ENCODE measurements at regions not wholly inside any gene's neighbourhood (a gene's known extent, or its start where the extent isn't known, plus 50 kb on each side); places are given as distances from the start of the nearest gene placed in this dataset.
"Not testable (repeated sequence)": the region's sequence is repeated elsewhere in the genome, so short reads cannot be mapped to it uniquely, and the experiment has no call there.

DNA sequence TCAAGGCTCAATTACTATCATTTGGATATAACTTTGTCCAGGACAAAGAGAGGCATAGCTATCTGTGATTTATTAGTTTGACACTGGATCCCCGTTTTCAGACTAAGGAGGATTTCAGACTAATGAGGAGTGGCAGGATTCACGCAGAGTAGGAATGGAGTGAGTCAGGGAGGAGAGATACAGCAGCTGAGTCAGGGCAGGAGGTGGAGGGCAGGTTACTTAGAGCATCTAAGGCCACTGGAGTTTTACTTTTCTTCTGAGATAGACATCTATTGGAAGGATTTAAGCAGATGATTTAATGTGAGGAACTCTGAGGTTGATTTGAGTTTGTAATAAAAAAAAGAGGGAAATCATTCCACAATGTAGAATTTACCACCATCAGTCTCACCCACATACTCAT is 110.6 kb downstream of the RPIA start:
- not testable (repeated sequence) for H3K27me3 Mint-ChIP-seq (ENCODE audit: low read depth, poor library complexity); H3K36me3 Mint-ChIP-seq (ENCODE audit: low read depth); H3K4me3 Mint-ChIP-seq; DNase-seq; H3K4me1 Mint-ChIP-seq; H3K27ac Mint-ChIP-seq
- peaks cover 36% of the 10 kb centered on the region for H3K9me3 Mint-ChIP-seq

DNA sequence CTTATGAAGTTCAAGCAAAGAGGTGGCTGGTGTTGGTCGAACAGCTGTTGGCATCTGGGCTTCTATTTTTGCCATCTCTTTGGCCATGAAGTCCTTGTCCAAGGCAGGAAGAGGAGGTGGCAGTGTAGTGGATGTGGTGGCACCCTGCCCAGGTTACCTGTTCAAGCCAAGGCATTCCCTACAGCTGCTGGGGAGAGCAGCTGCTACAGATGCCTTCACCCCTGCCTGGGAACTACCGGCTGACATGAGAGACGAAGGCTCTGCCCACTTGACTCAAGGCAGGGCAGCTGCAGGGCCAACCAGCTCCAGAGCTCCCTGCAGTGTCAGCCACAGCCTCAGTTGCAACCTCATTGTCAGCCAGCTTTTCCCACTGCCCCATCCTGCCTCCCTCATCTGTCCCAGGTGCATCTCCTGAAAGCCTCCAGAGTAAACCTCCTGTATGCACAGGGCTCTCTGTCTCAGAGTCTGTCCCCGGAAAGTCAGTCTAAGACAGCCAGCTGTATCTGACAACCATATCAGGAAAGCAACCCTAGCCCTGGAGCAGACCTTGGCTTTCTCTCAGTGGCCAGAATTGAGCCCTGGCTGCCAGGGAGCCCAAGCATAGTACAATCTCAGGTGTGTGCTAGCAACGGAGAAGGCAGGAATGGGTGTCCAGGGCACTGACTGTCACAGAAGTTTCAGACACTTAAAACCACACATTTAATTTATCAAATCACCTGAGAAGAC is 115.9 kb downstream of the RPIA start:
- TF ChIP-seq, protein P1, sequence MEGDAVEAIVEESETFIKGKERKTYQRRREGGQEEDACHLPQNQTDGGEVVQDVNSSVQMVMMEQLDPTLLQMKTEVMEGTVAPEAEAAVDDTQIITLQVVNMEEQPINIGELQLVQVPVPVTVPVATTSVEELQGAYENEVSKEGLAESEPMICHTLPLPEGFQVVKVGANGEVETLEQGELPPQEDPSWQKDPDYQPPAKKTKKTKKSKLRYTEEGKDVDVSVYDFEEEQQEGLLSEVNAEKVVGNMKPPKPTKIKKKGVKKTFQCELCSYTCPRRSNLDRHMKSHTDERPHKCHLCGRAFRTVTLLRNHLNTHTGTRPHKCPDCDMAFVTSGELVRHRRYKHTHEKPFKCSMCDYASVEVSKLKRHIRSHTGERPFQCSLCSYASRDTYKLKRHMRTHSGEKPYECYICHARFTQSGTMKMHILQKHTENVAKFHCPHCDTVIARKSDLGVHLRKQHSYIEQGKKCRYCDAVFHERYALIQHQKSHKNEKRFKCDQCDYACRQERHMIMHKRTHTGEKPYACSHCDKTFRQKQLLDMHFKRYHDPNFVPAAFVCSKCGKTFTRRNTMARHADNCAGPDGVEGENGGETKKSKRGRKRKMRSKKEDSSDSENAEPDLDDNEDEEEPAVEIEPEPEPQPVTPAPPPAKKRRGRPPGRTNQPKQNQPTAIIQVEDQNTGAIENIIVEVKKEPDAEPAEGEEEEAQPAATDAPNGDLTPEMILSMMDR (IDR thresholded peaks at IDR 0.05): no peak
- H3K36me3 Mint-ChIP-seq (ENCODE audit: low read depth): no peaks in the 10 kb centered on the region

DNA sequence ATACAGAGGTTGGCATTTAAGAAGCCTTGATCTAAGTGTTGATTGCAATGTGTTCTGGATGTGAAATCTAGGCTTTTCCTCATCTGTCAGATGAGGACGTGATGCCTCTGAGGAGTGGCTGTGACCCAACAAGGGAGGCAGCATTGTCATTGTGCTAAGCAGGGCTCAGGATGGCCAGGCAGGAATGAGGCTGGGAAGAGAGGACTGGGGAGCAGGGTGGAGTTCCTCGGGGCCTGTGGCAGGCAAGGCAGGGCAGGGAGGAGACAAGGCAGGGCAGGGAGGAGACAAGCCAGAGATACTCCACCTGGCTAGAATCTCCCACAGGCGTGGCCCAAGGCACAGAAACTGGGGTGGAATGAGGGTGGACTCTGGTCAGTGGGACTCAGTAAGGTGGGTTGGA is 116.6 kb downstream of the RPIA start:
- peaks cover 72% of the 10 kb centered on the region for H3K9me3 Mint-ChIP-seq
- no peaks in the 10 kb centered on the region for H3K4me1 Mint-ChIP-seq
- no peak overlapping the region for H3K4me3 Mint-ChIP-seq
- H3K36me3 Mint-ChIP-seq (ENCODE audit: low read depth): no peaks in the 10 kb centered on the region
- no peak overlapping the region for H3K27ac Mint-ChIP-seq
- TF ChIP-seq, protein P1 (IDR thresholded peaks at IDR 0.05): no peak
- DNase-seq: no peak
- H3K27me3 Mint-ChIP-seq (ENCODE audit: low read depth, poor library complexity): peaks cover 2% of the 10 kb centered on the region

More for the DNA sequence above, 115.9 kb downstream of the RPIA start:
- Mint-ChIP-seq H3K9me3 (peaks cover 65% of the 10 kb centered on the region), H3K27ac (no peak overlapping the region), H3K27me3 (ENCODE audit: low read depth, poor library complexity) (peaks cover 2% of the 10 kb centered on the region), H3K4me3 (no peak overlapping the region), H3K4me1 (no peaks in the 10 kb centered on the region)
- DNase-seq: no peak

DNA sequence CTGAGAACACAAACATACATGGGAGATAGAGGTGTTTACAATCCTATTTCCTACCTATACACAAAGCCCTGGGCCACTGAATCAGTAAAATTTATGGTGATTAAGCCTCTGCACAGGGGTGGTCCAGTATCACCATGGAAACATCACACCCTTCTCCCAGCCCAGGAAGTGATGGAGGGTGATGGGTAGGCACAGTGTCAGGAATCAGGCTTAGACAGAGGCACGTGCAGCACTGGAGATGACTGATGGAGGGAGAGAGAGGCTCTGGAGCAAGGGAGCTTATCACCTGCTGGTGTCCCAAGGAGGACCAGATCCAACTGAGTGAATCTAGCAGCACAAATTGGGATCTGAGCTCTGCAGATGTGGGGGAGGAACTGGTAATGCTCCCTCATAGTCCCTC is 117.2 kb downstream of the RPIA start:
- Mint-ChIP-seq H3K27ac (no peak overlapping the region), H3K36me3 (ENCODE audit: low read depth) (no peaks in the 10 kb centered on the region), H3K9me3 (peaks cover 78% of the 10 kb centered on the region), H3K4me3 (no peak overlapping the region), H3K27me3 (ENCODE audit: low read depth, poor library complexity) (peaks cover 2% of the 10 kb centered on the region), H3K4me1 (no peaks in the 10 kb centered on the region)
- DNase-seq: no peak
- TF ChIP-seq, protein P1 (IDR thresholded peaks at IDR 0.05): no peak

DNA sequence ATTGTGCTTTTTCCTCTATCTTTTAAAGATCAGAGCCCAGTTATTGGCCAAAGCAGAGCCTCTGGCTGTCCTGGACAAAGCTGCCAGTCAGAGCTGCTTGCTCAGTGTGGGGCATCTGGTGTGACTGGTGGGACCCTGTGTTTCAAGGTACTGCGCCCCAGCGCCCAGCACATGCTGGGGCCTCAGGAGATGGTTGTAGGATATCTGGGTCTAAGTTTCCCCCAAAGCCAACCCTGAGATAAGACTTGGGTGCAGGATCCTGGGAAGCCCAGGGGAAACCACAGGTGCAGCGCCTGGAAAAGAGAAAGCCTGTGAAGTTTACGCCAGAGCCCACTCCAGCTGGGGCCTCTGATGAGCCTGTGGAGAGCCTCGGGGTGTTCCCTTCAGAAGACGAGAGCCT is 117.7 kb downstream of the RPIA start:
- H3K36me3 Mint-ChIP-seq (ENCODE audit: low read depth): no peaks in the 10 kb centered on the region
- peaks cover 81% of the 10 kb centered on the region for H3K9me3 Mint-ChIP-seq
- H3K27me3 Mint-ChIP-seq (ENCODE audit: low read depth, poor library complexity): peaks cover 2% of the 10 kb centered on the region
- H3K4me1 Mint-ChIP-seq: no peaks in the 10 kb centered on the region
- H3K27ac Mint-ChIP-seq: no peak overlapping the region
- DNase-seq: no peak
- TF ChIP-seq, protein P1 (IDR thresholded peaks at IDR 0.05): no peak
- H3K4me3 Mint-ChIP-seq: no peak overlapping the region

DNA sequence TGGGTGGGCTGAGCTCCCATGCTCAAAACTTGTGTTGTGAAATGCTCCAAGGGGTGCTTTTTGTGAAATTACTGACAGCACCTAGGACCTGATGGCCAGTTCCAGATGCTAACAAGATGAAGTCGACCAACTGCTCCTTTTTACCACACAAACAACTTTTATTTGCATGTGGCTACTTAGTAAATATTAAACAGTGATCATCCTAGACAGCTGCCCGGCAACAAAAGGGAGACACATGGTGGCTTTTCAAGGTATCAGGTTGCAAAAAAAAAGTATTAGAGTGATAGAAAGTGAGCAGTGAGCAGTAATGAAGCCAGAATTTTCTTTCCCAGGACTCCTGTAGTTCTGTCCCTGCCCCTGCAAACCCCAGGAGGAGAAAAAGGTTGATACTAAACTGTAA is 118.5 kb downstream of the RPIA start:
- Mint-ChIP-seq H3K36me3 (ENCODE audit: low read depth) (no peaks in the 10 kb centered on the region), H3K27me3 (ENCODE audit: low read depth, poor library complexity) (peaks cover 2% of the 10 kb centered on the region), H3K9me3 (peaks cover 87% of the 10 kb centered on the region), H3K4me3 (no peak overlapping the region), H3K4me1 (no peaks in the 10 kb centered on the region), H3K27ac (no peak overlapping the region)
- DNase-seq: no peak
- TF ChIP-seq, protein P1 (IDR thresholded peaks at IDR 0.05): no peak
